GM23338 (cell line): ENCODE measurements at regions not wholly inside any gene's neighbourhood (a gene's known extent, or its start where the extent isn't known, plus 50 kb on each side); places are given as distances from the start of the nearest gene placed in this dataset.

Source experiments
- ATAC-seq: fragments of 200-7000 bp; cut with Tn5 transposase; 3 replicates; pipeline ENCODE4 v1.9.1; 2020
- DNase-seq: peaks from one replicate; pipeline ENCODE4 v3.0.0-alpha.2; 2015; ENCODE audit warnings: low spot score
- H2AFZ ChIP-seq: fragments of 200-600 bp; sonication (generic); 2 replicates; pipeline ENCODE4 v1.8.0; 2016; ENCODE audit warnings: antibody characterized with exemption, mild to moderate bottlenecking, moderate library complexity
- H3F3A ChIP-seq: fragments of 200-600 bp; sonication (generic); replicated peaks from 2 replicates; pipeline ENCODE4 v1.8.0; 2017; ENCODE audit warnings: antibody characterized with exemption, mixed run types, low read depth
- H3K27ac ChIP-seq: fragments of 200-600 bp; sonication (generic); 2 replicates; pipeline ENCODE4 v1.6.1; 2016; ENCODE audit warnings: low read depth
- H3K27me3 ChIP-seq: fragments of 200-600 bp; sonication (generic); 2 replicates; pipeline ENCODE4 v1.8.0; 2016; ENCODE audit warnings: mild to moderate bottlenecking, mixed run types, moderate library complexity; ENCODE audit not compliant: insufficient read depth
- H3K36me3 ChIP-seq: fragments of 200-600 bp; sonication (generic); 2 replicates; pipeline ENCODE4 v1.8.0; 2016; ENCODE audit warnings: mild to moderate bottlenecking; ENCODE audit not compliant: insufficient read depth
- H3K4me1 ChIP-seq: fragments of 200-600 bp; sonication (generic); 2 replicates; pipeline ENCODE4 v1.8.0; 2016; ENCODE audit warnings: mild to moderate bottlenecking, moderate library complexity; ENCODE audit not compliant: insufficient read depth
- H3K4me2 ChIP-seq: fragments of 200-600 bp; sonication (generic); 2 replicates; pipeline ENCODE4 v1.7.1; 2017; ENCODE audit warnings: mixed run types
- H3K4me3 ChIP-seq: fragments of 200-600 bp; sonication (generic); 2 replicates; pipeline ENCODE4 v1.6.1; 2016; ENCODE audit warnings: mixed run types
- H3K79me2 ChIP-seq: fragments of 200-600 bp; sonication (generic); replicated peaks from 2 replicates; pipeline ENCODE4 v1.8.0; 2017; ENCODE audit warnings: mild to moderate bottlenecking; ENCODE audit not compliant: insufficient read depth
- H3K9me2 ChIP-seq: fragments of 200-600 bp; sonication (generic); 2 replicates; pipeline ENCODE4 v1.8.0; 2017; ENCODE audit not compliant: insufficient read depth
- H4K20me1 ChIP-seq: fragments of 200-600 bp; sonication (generic); replicated peaks from 2 replicates; pipeline ENCODE4 v1.8.0; 2017; ENCODE audit warnings: mild to moderate bottlenecking; ENCODE audit not compliant: insufficient read depth
- H3K27ac Mint-ChIP-seq: 2 replicates; pipeline ENCODE4 v1.8.0; 2020; ENCODE audit warnings: inconsistent platforms, mild to moderate bottlenecking, moderate library complexity, mixed read lengths
- H3K27me3 Mint-ChIP-seq: 3 replicates; pipeline ENCODE4 v1.8.0; 2022; ENCODE audit warnings: low read depth, mild to moderate bottlenecking, moderate library complexity, mixed read lengths, inconsistent platforms; ENCODE audit not compliant: insufficient read depth, poor library complexity
- H3K36me3 Mint-ChIP-seq: 3 replicates; pipeline ENCODE4 v1.8.0; 2021; ENCODE audit warnings: low read depth, mild to moderate bottlenecking, inconsistent platforms, moderate library complexity, mixed read lengths
- H3K4me1 Mint-ChIP-seq: 3 replicates; pipeline ENCODE4 v1.8.0; 2020; ENCODE audit warnings: mild to moderate bottlenecking, inconsistent platforms, mixed read lengths
- H3K4me3 Mint-ChIP-seq: 3 replicates; pipeline ENCODE4 v1.8.0; 2021; ENCODE audit warnings: moderate library complexity, mild to moderate bottlenecking, inconsistent platforms, mixed read lengths
- H3K9me3 Mint-ChIP-seq: 3 replicates; pipeline ENCODE4 v1.8.0; 2020; ENCODE audit warnings: moderate library complexity, mild to moderate bottlenecking, inconsistent platforms, mixed read lengths
- CREB1 ChIP-seq: fragments of 250-450 bp; sonication (Bioruptor Pico); IDR thresholded peaks from 2 replicates; pipeline ENCODE4 v1.5.0; 2020; ENCODE audit warnings: low read depth, mild to moderate bottlenecking, moderate library complexity
- EZH2 ChIP-seq: fragments of 200-600 bp; sonication (generic); IDR thresholded peaks from one replicate; pipeline ENCODE4 v1.8.0; 2017; ENCODE audit warnings: antibody characterized with exemption, mild to moderate bottlenecking, low read depth; ENCODE audit not compliant: unreplicated experiment
- EZH2phosphoT487 ChIP-seq: fragments of 200-600 bp; sonication (generic); IDR thresholded peaks from one replicate; pipeline ENCODE4 v1.8.1; 2018; ENCODE audit warnings: antibody characterized with exemption; ENCODE audit not compliant: unreplicated experiment
- JUNB ChIP-seq: IDR thresholded peaks from one replicate; pipeline ENCODE4 v1.6.1; 2016; ENCODE audit warnings: antibody characterized with exemption; ENCODE audit not compliant: unreplicated experiment
- NANOG ChIP-seq: IDR thresholded peaks from 2 replicates; pipeline ENCODE4 v1.6.1; 2016; ENCODE audit warnings: antibody characterized with exemption, borderline replicate concordance
- POLR2AphosphoS5 ChIP-seq: IDR thresholded peaks from 2 replicates; pipeline ENCODE4 v1.6.1; 2016; ENCODE audit warnings: antibody characterized with exemption, low read depth
- STAT1 ChIP-seq: IDR thresholded peaks from one replicate; pipeline ENCODE4 v1.6.1; 2016; ENCODE audit warnings: antibody characterized with exemption; ENCODE audit not compliant: unreplicated experiment
- ZNF114 ChIP-seq: fragments of 250-450 bp; sonication (Bioruptor Pico); IDR thresholded peaks from 2 replicates; pipeline ENCODE4 v1.5.0; 2020; ENCODE audit warnings: mild to moderate bottlenecking, moderate library complexity
- ZNF331 ChIP-seq: fragments of 250-450 bp; sonication (Bioruptor Pico); IDR thresholded peaks from 2 replicates; pipeline ENCODE4 v1.5.0; 2020; ENCODE audit warnings: low read depth, mild to moderate bottlenecking, moderate library complexity
- ZNF462 ChIP-seq: fragments of 250-450 bp; sonication (Bioruptor Pico); IDR thresholded peaks from 2 replicates; pipeline ENCODE4 v1.5.0; 2020; ENCODE audit warnings: mild to moderate bottlenecking, moderate library complexity
- TF ChIP-seq, protein P1 (sequence below): IDR thresholded peaks from 2 replicates; pipeline ENCODE4 v1.6.1; 2016; ENCODE audit warnings: antibody characterized with exemption
- TF ChIP-seq, protein P2 (sequence below): IDR thresholded peaks from one replicate; pipeline ENCODE4 v1.6.1; 2018; ENCODE audit warnings: antibody characterized with exemption; ENCODE audit not compliant: unreplicated experiment

- H3K9me2 ChIP-seq: no peaks in the 10 kb centered on the region
- H3K36me3 Mint-ChIP-seq: no peaks in the 10 kb centered on the region
- H3K27me3 Mint-ChIP-seq: peaks cover 2% of the 10 kb centered on the region
- no peak overlapping the region for H2AFZ ChIP-seq
- no peak for TF ChIP-seq EZH2phosphoT487
- H3K27ac ChIP-seq: no peak overlapping the region
- ATAC-seq: no peak
- H3K27ac Mint-ChIP-seq: no peak overlapping the region
- DNase-seq: no peak
- H3K4me3 ChIP-seq: no peak overlapping the region
- no peak overlapping the region for H3K4me2 ChIP-seq
- H3K4me1 Mint-ChIP-seq: no peaks in the 10 kb centered on the region; the same call in 2 of the 3 replicates
- no peaks in the 10 kb centered on the region for H3K4me1 ChIP-seq
- no peaks in the 10 kb centered on the region for H3F3A ChIP-seq
- H3K9me3 Mint-ChIP-seq: no peaks in the 10 kb centered on the region
- H3K27me3 ChIP-seq: no peaks in the 10 kb centered on the region
- H3K4me3 Mint-ChIP-seq: no peak overlapping the region
- H3K79me2 ChIP-seq: no peaks in the 10 kb centered on the region
- no peaks in the 10 kb centered on the region for H3K36me3 ChIP-seq
- no peaks in the 10 kb centered on the region for H4K20me1 ChIP-seq
These were observed 63.4 kb upstream of the SPATA12 start for GRCh38 chr3:56997041-56997440.

DNA sequence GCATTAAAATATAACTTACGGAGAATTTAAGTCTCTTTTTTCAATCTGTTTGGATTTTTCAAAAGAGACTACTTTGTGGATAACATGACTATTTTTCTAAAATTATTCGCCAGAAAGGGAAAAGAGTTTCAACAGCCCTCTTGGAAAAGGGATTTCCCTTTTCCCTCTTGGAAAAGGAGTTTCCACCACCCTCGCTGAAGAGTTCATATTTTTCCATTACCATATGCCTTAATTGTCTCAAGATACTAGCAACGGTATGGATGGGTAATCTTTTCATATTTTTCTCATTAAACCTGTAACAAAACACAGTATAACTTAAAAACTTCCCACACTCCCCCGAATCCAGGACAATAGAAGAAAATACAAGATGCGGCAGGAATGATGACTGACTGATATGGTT lies 66.1 kb upstream of the SPATA12 start:
- H2AFZ ChIP-seq: no peak overlapping the region
- H3K36me3 ChIP-seq: no peaks in the 10 kb centered on the region
- no peaks in the 10 kb centered on the region for H3K79me2 ChIP-seq
- no peaks in the 10 kb centered on the region for H3K27me3 ChIP-seq
- no peak overlapping the region for H3K27ac ChIP-seq
- no peak overlapping the region for H3K4me2 ChIP-seq
- Mint-ChIP-seq H3K4me1 (peaks cover 2% of the 10 kb centered on the region; the same call in 1 of the 3 replicates), H3K27ac (no peak overlapping the region), H3K27me3 (peaks cover 2% of the 10 kb centered on the region), H3K9me3 (no peaks in the 10 kb centered on the region), H3K4me3 (no peak overlapping the region), H3K36me3 (no peaks in the 10 kb centered on the region)
- DNase-seq (no peak), ATAC-seq (no peak)
- no peak overlapping the region for H3K4me3 ChIP-seq
- no peaks in the 10 kb centered on the region for H4K20me1 ChIP-seq
- H3K9me2 ChIP-seq: no peaks in the 10 kb centered on the region
- no peaks in the 10 kb centered on the region for H3F3A ChIP-seq
- no peaks in the 10 kb centered on the region for H3K4me1 ChIP-seq
- TF ChIP-seq, protein P1, sequence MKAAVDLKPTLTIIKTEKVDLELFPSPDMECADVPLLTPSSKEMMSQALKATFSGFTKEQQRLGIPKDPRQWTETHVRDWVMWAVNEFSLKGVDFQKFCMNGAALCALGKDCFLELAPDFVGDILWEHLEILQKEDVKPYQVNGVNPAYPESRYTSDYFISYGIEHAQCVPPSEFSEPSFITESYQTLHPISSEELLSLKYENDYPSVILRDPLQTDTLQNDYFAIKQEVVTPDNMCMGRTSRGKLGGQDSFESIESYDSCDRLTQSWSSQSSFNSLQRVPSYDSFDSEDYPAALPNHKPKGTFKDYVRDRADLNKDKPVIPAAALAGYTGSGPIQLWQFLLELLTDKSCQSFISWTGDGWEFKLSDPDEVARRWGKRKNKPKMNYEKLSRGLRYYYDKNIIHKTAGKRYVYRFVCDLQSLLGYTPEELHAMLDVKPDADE: no peak
- TF ChIP-seq, protein P2, sequence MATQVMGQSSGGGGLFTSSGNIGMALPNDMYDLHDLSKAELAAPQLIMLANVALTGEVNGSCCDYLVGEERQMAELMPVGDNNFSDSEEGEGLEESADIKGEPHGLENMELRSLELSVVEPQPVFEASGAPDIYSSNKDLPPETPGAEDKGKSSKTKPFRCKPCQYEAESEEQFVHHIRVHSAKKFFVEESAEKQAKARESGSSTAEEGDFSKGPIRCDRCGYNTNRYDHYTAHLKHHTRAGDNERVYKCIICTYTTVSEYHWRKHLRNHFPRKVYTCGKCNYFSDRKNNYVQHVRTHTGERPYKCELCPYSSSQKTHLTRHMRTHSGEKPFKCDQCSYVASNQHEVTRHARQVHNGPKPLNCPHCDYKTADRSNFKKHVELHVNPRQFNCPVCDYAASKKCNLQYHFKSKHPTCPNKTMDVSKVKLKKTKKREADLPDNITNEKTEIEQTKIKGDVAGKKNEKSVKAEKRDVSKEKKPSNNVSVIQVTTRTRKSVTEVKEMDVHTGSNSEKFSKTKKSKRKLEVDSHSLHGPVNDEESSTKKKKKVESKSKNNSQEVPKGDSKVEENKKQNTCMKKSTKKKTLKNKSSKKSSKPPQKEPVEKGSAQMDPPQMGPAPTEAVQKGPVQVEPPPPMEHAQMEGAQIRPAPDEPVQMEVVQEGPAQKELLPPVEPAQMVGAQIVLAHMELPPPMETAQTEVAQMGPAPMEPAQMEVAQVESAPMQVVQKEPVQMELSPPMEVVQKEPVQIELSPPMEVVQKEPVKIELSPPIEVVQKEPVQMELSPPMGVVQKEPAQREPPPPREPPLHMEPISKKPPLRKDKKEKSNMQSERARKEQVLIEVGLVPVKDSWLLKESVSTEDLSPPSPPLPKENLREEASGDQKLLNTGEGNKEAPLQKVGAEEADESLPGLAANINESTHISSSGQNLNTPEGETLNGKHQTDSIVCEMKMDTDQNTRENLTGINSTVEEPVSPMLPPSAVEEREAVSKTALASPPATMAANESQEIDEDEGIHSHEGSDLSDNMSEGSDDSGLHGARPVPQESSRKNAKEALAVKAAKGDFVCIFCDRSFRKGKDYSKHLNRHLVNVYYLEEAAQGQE: no peak
- TF ChIP-seq EZH2 (no peak), POLR2AphosphoS5 (no peak), EZH2phosphoT487 (no peak), CREB1 (CRISPR knock-in tag) (no peak), JUNB (no peak), NANOG (no peak), ZNF114 (CRISPR knock-in tag) (no peak), STAT1 (no peak), ZNF331 (CRISPR knock-in tag) (no peak), ZNF462 (CRISPR knock-in tag) (no peak)
